ENCODE measurements at regions not wholly inside any gene's neighbourhood (a gene's known extent, or its start where the extent isn't known, plus 50 kb on each side); places are given as distances from the start of the nearest gene placed in this dataset.
"Not testable (repeated sequence)": the region's sequence is repeated elsewhere in the genome, so short reads cannot be mapped to it uniquely, and the experiment has no call there.

- DNase-seq = no peak
Measured at GRCh38 chr4:107468156-107468555, 251.9 kb downstream of the PAPSS1 start.

- no peak for DNase-seq
Measured at GRCh38 chr4:107467461-107467860, 252.6 kb downstream of the PAPSS1 start.

GRCh38 chr4:107458194-107458593 is 261.8 kb downstream of the PAPSS1 start:
- no peak for DNase-seq

GRCh38 chr4:107453987-107454386 is 266.0 kb downstream of the PAPSS1 start:
- no peak for DNase-seq

- DNase-seq = no peak
Measured at GRCh38 chr4:107452717-107453630, 267.1 kb downstream of the PAPSS1 start.

GRCh38 chr4:107449611-107450369 is 270.2 kb downstream of the PAPSS1 start:
- DNase-seq = no peak

GRCh38 chr4:107442538-107443111 is 277.4 kb downstream of the PAPSS1 start:
- DNase-seq = no peak

GRCh38 chr4:107439401-107439800 is 280.6 kb downstream of the PAPSS1 start:
- no peak for DNase-seq

GRCh38 chr4:107436471-107436870 is 283.6 kb downstream of the PAPSS1 start:
- not testable (repeated sequence) for DNase-seq

- DNase-seq = no peak
Measured at GRCh38 chr4:107432451-107432850, 287.6 kb downstream of the PAPSS1 start.

GRCh38 chr4:107423677-107424405 is 296.2 kb downstream of the PAPSS1 start:
- no peak for DNase-seq

GRCh38 chr4:107419536-107419935 is 300.5 kb downstream of the PAPSS1 start:
- DNase-seq = not testable (repeated sequence)

GRCh38 chr4:107419052-107419451 is 301.0 kb downstream of the PAPSS1 start:
- DNase-seq = no peak

- DNase-seq = not testable (repeated sequence)
Measured at GRCh38 chr4:107415490-107415889, 304.5 kb downstream of the PAPSS1 start.

GRCh38 chr4:107409872-107410271 is 310.2 kb downstream of the PAPSS1 start:
- DNase-seq = not testable (repeated sequence)

- DNase-seq = no peak
Measured at GRCh38 chr4:107408968-107409367, 311.1 kb downstream of the PAPSS1 start.

GRCh38 chr4:107404591-107405300 is 315.3 kb downstream of the PAPSS1 start:
- no peak for DNase-seq

GRCh38 chr4:107402291-107402690 is 317.7 kb downstream of the PAPSS1 start:
- no peak for DNase-seq

- no peak for DNase-seq
Measured at GRCh38 chr4:107392951-107393350, 327.1 kb downstream of the PAPSS1 start.

- DNase-seq = no peak
Measured at GRCh38 chr4:107392380-107392779, 327.7 kb downstream of the PAPSS1 start.

GRCh38 chr4:107391630-107392028 is 328.4 kb downstream of the PAPSS1 start:
- DNase-seq = no peak

- DNase-seq = no peak
Measured at GRCh38 chr4:107391009-107391629, 328.9 kb downstream of the PAPSS1 start.

Data from DMS153 (cell line).